ENCODE measurements at regions not wholly inside any gene's neighbourhood (a gene's known extent, or its start where the extent isn't known, plus 50 kb on each side); places are given as distances from the start of the nearest gene placed in this dataset.
A peak's percentile ranks its signal among the peaks of the same experiment; 100 is the strongest.

- Histone ChIP-seq H3K27ac (peak overlapping the region in 1 of 21 experiments; percentile 9), H3K4me3 (no peak overlapping the region)
Measured at GRCh38 chr13:73210218-73210883, 151.5 kb downstream of the KLF5 start.

- Histone ChIP-seq H3K27ac (no peak overlapping the region), H3K4me3 (no peak overlapping the region)
Measured at GRCh38 chr13:73204952-73205351, 146.1 kb downstream of the KLF5 start.

GRCh38 chr13:73201626-73202025 is 142.8 kb downstream of the KLF5 start:
- Histone ChIP-seq H3K27ac (no peak overlapping the region), H3K4me3 (no peak overlapping the region)

GRCh38 chr13:73198991-73199411 is 140.2 kb downstream of the KLF5 start:
- H3K4me3 ChIP-seq = no peak overlapping the region
- H3K27ac ChIP-seq = peak overlapping the region in 1 of 21 experiments; percentile 14

GRCh38 chr13:73195091-73195490 is 136.3 kb downstream of the KLF5 start:
- no peak overlapping the region for H3K4me3 ChIP-seq

GRCh38 chr13:73194310-73194709 is 135.5 kb downstream of the KLF5 start:
- no peak overlapping the region for H3K4me3 ChIP-seq
- no peak overlapping the region for H3K27ac ChIP-seq

More at GRCh38 chr13:73195091-73195490, 136.3 kb downstream of the KLF5 start:
- no peak overlapping the region for H3K27ac ChIP-seq

GRCh38 chr13:73193554-73193953 is 134.7 kb downstream of the KLF5 start:
- Histone ChIP-seq H3K4me3 (no peak overlapping the region), H3K27ac (no peak overlapping the region)

- Histone ChIP-seq H3K27ac (peak overlapping the region in 1 of 21 experiments; percentile 27), H3K4me3 (no peak overlapping the region)
Measured at GRCh38 chr13:73190477-73190876, 131.7 kb downstream of the KLF5 start.

- H3K27ac ChIP-seq = peak overlapping the region in 2 of 21 experiments; percentile 26 to 27
- H3K4me3 ChIP-seq = no peak overlapping the region
Measured at GRCh38 chr13:73189776-73190175, 131.0 kb downstream of the KLF5 start.

GRCh38 chr13:73189362-73189761 is 130.6 kb downstream of the KLF5 start:
- H3K4me3 ChIP-seq = no peak overlapping the region
- peak overlapping the region in 1 of 21 experiments; percentile 26 for H3K27ac ChIP-seq

GRCh38 chr13:73187106-73187505 is 128.3 kb downstream of the KLF5 start:
- H3K4me3 ChIP-seq = no peak overlapping the region
- no peak overlapping the region for H3K27ac ChIP-seq

- H3K27ac ChIP-seq = no peak overlapping the region
- H3K4me3 ChIP-seq = no peak overlapping the region
Measured at GRCh38 chr13:73179650-73180274, 121.0 kb downstream of the KLF5 start.

GRCh38 chr13:73177916-73178565 is 119.2 kb downstream of the KLF5 start:
- Histone ChIP-seq H3K4me3 (no peak overlapping the region), H3K27ac (no peak overlapping the region)

GRCh38 chr13:73177017-73177416 is 118.2 kb downstream of the KLF5 start:
- Histone ChIP-seq H3K27ac (no peak overlapping the region), H3K4me3 (no peak overlapping the region)

GRCh38 chr13:73174521-73175010 is 115.8 kb downstream of the KLF5 start:
- no peak overlapping the region for H3K4me3 ChIP-seq
- peak overlapping the region in 1 of 21 experiments; percentile 52 for H3K27ac ChIP-seq

GRCh38 chr13:73173279-73173811 is 114.5 kb downstream of the KLF5 start:
- Histone ChIP-seq H3K4me3 (no peak overlapping the region), H3K27ac (peak overlapping the region in 9 of 21 experiments; percentile 3 to 77 (median 47))

- no peak overlapping the region for H3K4me3 ChIP-seq
- peak overlapping the region in 17 of 21 experiments; percentile 1 to 81 (median 58) for H3K27ac ChIP-seq
Measured at GRCh38 chr13:73171926-73172325, 113.1 kb downstream of the KLF5 start.

- H3K27ac ChIP-seq = peak overlapping the region in 17 of 21 experiments; percentile 1 to 81 (median 70)
- no peak overlapping the region for H3K4me3 ChIP-seq
Measured at GRCh38 chr13:73171271-73171682, 112.5 kb downstream of the KLF5 start.

- H3K27ac ChIP-seq = peak overlapping the region in 18 of 21 experiments; percentile 3 to 83 (median 62)
- H3K4me3 ChIP-seq = no peak overlapping the region
Measured at GRCh38 chr13:73169971-73170370, 111.2 kb downstream of the KLF5 start.

- Histone ChIP-seq H3K4me3 (no peak overlapping the region), H3K27ac (peak overlapping the region in 20 of 21 experiments; percentile 10 to 83 (median 76))
Measured at GRCh38 chr13:73168953-73169401, 110.2 kb downstream of the KLF5 start.
